Breast epithelium (tissue), 3 donors: ENCODE measurements at regions not wholly inside any gene's neighbourhood (a gene's known extent, or its start where the extent isn't known, plus 50 kb on each side); places are given as distances from the start of the nearest gene placed in this dataset.

Experiments used
- CTCF ChIP-seq, 3 donors: fragments of 450-650 bp; IDR thresholded peaks; one replicate each; pipeline ENCODE4 v1.5.1; 2016 to 2017; ENCODE audit warnings: antibody characterized with exemption in 3 of 3, mild to moderate bottlenecking in 3 of 3, moderate library complexity in 3 of 3
- POLR2A ChIP-seq: fragments of 450-650 bp; IDR thresholded peaks from one replicate; pipeline ENCODE4 v1.6.1; 2016; ENCODE audit warnings: antibody characterized with exemption, mild to moderate bottlenecking, moderate library complexity
- POLR2AphosphoS5 ChIP-seq, 3 donors: sonication (generic); formaldehyde crosslinking; IDR thresholded peaks; one replicate each; pipeline ENCODE4 v1.6.1; 2017; ENCODE audit warnings: antibody characterized with exemption in 3 of 3

- TF ChIP-seq CTCF (IDR thresholded peaks at IDR 0.05) (no peak), POLR2A (no peak), POLR2AphosphoS5 (IDR thresholded peaks at IDR 0.05) (no peak)
These were observed 115.0 kb downstream of the RPAP3 start for GRCh38 chr12:47590771-47591360.
